Cardiac muscle cell (in vitro differentiated cells and primary cell): ENCODE measurements at regions not wholly inside any gene's neighbourhood (a gene's known extent, or its start where the extent isn't known, plus 50 kb on each side); places are given as distances from the start of the nearest gene placed in this dataset.

Source experiments
- DNase-seq, 2 donors: peaks; one replicate each; pipeline versions ENCODE4 v3.0.0 to v3.0.0-alpha.2; 2010 to 2017; ENCODE audit warnings: low read depth in 1 of 2, low spot score in 1 of 2
- H3K27ac ChIP-seq: fragments of 200-600 bp; sonication (generic); 2 replicates; pipeline ENCODE4 v1.5.1; 2016
- H3K27me3 ChIP-seq: fragments of 200-600 bp; sonication (generic); 2 replicates; pipeline ENCODE4 v1.6.0; 2016; ENCODE audit warnings: control low read depth
- H3K36me3 ChIP-seq: fragments of 200-600 bp; sonication (generic); 2 replicates; pipeline ENCODE4 v1.5.1; 2016; ENCODE audit warnings: control low read depth
- H3K4me1 ChIP-seq: fragments of 200-600 bp; sonication (generic); 2 replicates; pipeline ENCODE4 v1.8.1; 2017; ENCODE audit warnings: low read depth, mild to moderate bottlenecking, mixed run types
- H3K4me3 ChIP-seq: fragments of 200-600 bp; sonication (generic); 2 replicates; pipeline ENCODE4 v1.5.1; 2016; ENCODE audit warnings: mild to moderate bottlenecking
- H3K9me3 ChIP-seq: fragments of 200-600 bp; sonication (generic); 2 replicates; pipeline ENCODE4 v1.5.1; 2017; ENCODE audit warnings: low read depth, mild to moderate bottlenecking, control low read depth
- TF ChIP-seq, protein P1 (sequence below): IDR thresholded peaks from 2 replicates; pipeline ENCODE4 v1.5.1; 2012; ENCODE audit warnings: low read depth, mild to moderate bottlenecking, low read length

DNA sequence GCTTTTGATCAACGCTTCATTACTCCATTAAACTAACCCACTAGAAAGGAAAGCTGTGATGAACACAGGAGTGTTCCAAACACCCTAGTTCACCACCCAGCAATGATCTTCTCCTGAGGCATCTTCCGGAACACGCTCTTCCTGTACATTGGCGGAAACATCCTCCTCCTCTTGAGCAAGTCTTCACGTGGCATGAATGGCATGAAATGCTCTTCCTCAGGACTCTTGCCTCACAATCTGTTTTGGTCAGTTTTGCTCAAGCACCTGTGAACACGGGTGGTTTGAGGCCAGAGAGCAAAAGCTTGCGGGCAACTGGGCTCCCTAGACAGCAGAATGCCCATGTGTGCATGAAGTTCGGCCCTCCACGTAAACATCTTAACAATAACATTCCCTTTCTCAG is 734.2 kb upstream of the SALL3 start:
- H3K4me1 ChIP-seq = no peaks in the 10 kb centered on the region
- H3K27me3 ChIP-seq = no peaks in the 10 kb centered on the region
- no peaks in the 10 kb centered on the region for H3K36me3 ChIP-seq
- TF ChIP-seq, protein P1, sequence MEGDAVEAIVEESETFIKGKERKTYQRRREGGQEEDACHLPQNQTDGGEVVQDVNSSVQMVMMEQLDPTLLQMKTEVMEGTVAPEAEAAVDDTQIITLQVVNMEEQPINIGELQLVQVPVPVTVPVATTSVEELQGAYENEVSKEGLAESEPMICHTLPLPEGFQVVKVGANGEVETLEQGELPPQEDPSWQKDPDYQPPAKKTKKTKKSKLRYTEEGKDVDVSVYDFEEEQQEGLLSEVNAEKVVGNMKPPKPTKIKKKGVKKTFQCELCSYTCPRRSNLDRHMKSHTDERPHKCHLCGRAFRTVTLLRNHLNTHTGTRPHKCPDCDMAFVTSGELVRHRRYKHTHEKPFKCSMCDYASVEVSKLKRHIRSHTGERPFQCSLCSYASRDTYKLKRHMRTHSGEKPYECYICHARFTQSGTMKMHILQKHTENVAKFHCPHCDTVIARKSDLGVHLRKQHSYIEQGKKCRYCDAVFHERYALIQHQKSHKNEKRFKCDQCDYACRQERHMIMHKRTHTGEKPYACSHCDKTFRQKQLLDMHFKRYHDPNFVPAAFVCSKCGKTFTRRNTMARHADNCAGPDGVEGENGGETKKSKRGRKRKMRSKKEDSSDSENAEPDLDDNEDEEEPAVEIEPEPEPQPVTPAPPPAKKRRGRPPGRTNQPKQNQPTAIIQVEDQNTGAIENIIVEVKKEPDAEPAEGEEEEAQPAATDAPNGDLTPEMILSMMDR = no peak
- no peak overlapping the region for H3K27ac ChIP-seq
- no peak for DNase-seq
- H3K4me3 ChIP-seq = no peak overlapping the region
- H3K9me3 ChIP-seq = no peaks in the 10 kb centered on the region

DNA sequence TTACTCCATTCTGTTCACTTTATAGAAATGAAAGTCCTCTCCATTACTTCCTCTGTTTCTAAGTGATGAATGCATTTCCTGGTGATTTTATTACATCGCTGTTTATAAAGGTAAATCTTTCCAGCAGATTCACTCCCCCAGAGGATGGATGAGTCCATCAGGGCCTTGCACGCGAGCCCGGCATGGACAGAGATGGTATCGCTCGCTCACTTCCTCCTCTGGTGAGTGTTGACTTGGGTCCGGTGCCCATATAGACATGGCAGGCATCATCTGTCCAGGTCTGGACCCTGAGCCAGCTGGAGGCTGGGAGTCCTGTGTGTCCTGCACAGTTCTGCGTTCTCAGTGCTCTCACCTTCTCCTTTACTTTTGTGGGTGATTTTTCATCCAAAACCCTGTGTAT is 733.6 kb upstream of the SALL3 start:
- Histone ChIP-seq H3K36me3 (no peaks in the 10 kb centered on the region), H3K4me3 (no peak overlapping the region), H3K27ac (no peak overlapping the region), H3K4me1 (no peaks in the 10 kb centered on the region), H3K27me3 (no peaks in the 10 kb centered on the region), H3K9me3 (no peaks in the 10 kb centered on the region)
- TF ChIP-seq, protein P1 = no peak
- DNase-seq = no peak

DNA sequence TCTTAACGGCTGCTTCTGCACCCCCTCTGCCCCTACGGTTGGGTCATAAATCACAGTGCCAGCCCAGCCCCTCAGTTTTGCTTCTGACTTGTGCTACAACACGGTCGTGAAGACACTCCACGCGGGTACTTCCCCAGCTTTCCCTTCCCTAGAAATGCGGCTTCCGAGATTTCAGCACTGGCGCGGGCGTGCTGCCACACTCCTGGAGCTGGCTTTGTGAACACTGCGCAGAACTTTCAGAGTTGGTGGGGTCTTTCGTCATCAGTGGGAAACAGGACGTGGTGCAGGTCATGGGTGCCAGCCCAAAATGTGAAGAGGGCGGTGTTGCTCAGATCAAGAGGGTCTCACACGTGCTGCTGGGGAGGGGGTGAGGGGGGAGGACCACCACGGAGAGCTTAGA is 733.0 kb upstream of the SALL3 start:
- H3K4me3 ChIP-seq = no peak overlapping the region
- H3K27ac ChIP-seq = no peak overlapping the region
- no peaks in the 10 kb centered on the region for H3K4me1 ChIP-seq
- TF ChIP-seq, protein P1 = no peak
- no peak for DNase-seq
- H3K36me3 ChIP-seq = no peaks in the 10 kb centered on the region
- H3K9me3 ChIP-seq = no peaks in the 10 kb centered on the region
- no peaks in the 10 kb centered on the region for H3K27me3 ChIP-seq

DNA sequence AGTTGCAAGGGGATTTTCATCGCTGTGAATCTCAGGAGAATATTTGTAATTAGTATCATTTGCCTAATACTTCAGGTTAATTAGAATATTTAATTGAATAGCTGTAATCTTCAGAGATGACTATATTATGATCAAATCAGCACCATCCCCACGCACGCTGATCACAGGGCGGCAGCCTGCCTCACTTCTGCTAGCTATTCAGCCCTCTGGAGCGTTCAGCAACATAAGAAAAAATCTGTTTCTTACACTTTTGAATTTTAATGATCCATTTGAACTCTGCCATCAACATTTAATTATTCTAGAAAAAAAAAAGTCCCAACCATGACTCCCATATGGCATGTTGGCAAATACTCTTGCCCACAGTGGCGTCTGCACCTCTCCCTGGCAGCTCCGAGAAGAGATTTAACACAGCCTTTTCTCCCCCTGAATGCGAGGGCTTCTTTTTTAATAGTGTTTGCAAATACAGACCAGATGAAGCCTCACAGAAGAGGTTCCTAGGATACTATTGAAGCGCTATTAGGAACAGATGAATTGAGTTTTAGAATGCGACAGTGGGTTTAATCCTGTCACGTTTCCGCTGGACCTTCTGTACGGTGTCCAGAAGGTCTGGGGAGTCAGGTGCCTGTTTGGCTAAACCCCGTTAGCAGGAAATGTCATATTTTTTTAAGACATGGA is 731.9 kb upstream of the SALL3 start:
- no peak overlapping the region for H3K4me3 ChIP-seq
- no peaks in the 10 kb centered on the region for H3K4me1 ChIP-seq
- no peaks in the 10 kb centered on the region for H3K27me3 ChIP-seq
- no peaks in the 10 kb centered on the region for H3K9me3 ChIP-seq
- TF ChIP-seq, protein P1 = no peak
- DNase-seq = no peak
- H3K27ac ChIP-seq = no peak overlapping the region
- no peaks in the 10 kb centered on the region for H3K36me3 ChIP-seq

DNA sequence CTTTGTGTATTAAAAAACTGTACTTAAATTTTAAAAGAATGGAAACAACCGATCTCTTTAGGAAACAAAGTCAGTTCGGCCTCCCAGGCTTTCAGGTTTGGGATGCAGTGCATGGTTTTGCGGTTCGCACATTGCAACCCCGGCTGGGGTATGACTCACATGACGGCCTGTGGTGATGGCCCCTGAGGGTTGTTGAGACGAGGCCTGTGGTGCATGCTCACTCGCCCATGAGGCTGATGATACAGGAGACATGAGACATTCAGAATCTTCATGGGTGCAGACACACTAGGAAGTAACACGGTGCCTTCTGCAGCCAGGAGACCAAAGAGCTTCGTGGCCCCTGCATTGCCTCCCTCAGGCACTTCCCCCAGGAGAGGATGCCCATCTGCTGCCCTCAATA is 724.6 kb upstream of the SALL3 start:
- Histone ChIP-seq H3K27me3 (no peaks in the 10 kb centered on the region), H3K27ac (no peak overlapping the region), H3K4me3 (no peak overlapping the region), H3K9me3 (no peaks in the 10 kb centered on the region), H3K36me3 (no peaks in the 10 kb centered on the region), H3K4me1 (no peaks in the 10 kb centered on the region)
- DNase-seq = no peak
- TF ChIP-seq, protein P1 = no peak
